ENCODE measurements at regions not wholly inside any gene's neighbourhood (a gene's known extent, or its start where the extent isn't known, plus 50 kb on each side); places are given as distances from the start of the nearest gene placed in this dataset.

- no peak for TF ChIP-seq POU5F1 (IDR thresholded peaks at IDR 0.05; ENCODE audit: low read depth, low read length)
- TF ChIP-seq TBP (IDR thresholded peaks at IDR 0.05; ENCODE audit: low read depth, low read length), result no peak
- no peak for TF ChIP-seq CBX8 (IDR thresholded peaks at IDR 0.05; ENCODE audit: borderline replicate concordance, low read depth, low read length)
- no peak for TF ChIP-seq CTBP2 (IDR thresholded peaks at IDR 0.05; ENCODE audit: borderline replicate concordance, insufficient read depth, insufficient read length, low read length)
- no peak for TF ChIP-seq SP4 (IDR thresholded peaks at IDR 0.05; ENCODE audit: low read length)
- no peak for TF ChIP-seq MAX (IDR thresholded peaks at IDR 0.05)
- TF ChIP-seq FOSL1 (IDR thresholded peaks at IDR 0.05; ENCODE audit: insufficient read depth, low read depth, low read length), result no peak
- TF ChIP-seq EP300 (IDR thresholded peaks at IDR 0.05; ENCODE audit: borderline replicate concordance in 1 of 2, low read depth in 2 of 2, low read length in 2 of 2), result no peak
These were observed 359.3 kb downstream of the ADGRD1 start (continued) for GRCh38 chr12:131312793-131313545.

Measured in H1 (cell line).